ENCODE measurements at regions not wholly inside any gene's neighbourhood (a gene's known extent, or its start where the extent isn't known, plus 50 kb on each side); places are given as distances from the start of the nearest gene placed in this dataset.

GRCh38 chr10:128602183-128602582 is 476.0 kb upstream of the MKI67 start:
- Mint-ChIP-seq H3K9me3 (peaks cover 6% of the 10 kb centered on the region), H3K4me1 (no peaks in the 10 kb centered on the region), H3K36me3 (ENCODE audit: low read depth) (no peaks in the 10 kb centered on the region), H3K4me3 (no peak overlapping the region), H3K27ac (ENCODE audit: unreplicated experiment) (no peak overlapping the region), H3K27me3 (ENCODE audit: low read depth) (no peaks in the 10 kb centered on the region)
- TF ChIP-seq, protein P1, sequence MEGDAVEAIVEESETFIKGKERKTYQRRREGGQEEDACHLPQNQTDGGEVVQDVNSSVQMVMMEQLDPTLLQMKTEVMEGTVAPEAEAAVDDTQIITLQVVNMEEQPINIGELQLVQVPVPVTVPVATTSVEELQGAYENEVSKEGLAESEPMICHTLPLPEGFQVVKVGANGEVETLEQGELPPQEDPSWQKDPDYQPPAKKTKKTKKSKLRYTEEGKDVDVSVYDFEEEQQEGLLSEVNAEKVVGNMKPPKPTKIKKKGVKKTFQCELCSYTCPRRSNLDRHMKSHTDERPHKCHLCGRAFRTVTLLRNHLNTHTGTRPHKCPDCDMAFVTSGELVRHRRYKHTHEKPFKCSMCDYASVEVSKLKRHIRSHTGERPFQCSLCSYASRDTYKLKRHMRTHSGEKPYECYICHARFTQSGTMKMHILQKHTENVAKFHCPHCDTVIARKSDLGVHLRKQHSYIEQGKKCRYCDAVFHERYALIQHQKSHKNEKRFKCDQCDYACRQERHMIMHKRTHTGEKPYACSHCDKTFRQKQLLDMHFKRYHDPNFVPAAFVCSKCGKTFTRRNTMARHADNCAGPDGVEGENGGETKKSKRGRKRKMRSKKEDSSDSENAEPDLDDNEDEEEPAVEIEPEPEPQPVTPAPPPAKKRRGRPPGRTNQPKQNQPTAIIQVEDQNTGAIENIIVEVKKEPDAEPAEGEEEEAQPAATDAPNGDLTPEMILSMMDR (conservative IDR thresholded peaks at IDR 0.05) = no peak
- DNase-seq (ENCODE audit: low read depth, low spot score) = no peak

DNA sequence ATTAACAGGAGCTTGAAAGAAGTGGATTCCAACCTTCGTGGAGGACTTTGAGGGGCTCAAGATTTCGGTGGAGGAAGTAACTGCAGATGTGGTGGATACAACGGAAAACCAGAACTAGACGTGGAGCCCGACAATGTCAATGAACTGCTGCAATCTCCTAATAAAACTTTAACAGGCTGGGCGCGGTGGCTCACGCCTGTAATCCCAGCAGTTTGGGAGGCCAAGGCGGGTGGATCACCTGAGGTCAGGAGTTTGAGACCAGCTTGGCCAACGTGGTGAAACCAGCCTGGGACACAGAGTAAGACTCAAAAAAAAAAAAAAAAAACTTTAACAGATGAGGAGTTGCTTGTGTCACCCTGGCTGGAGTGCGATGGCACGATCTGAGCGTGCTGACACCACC is 477.8 kb upstream of the MKI67 start:
- DNase-seq (ENCODE audit: low read depth, low spot score) = no peak
- Mint-ChIP-seq H3K27me3 (ENCODE audit: low read depth) (no peaks in the 10 kb centered on the region), H3K4me3 (no peak overlapping the region), H3K27ac (ENCODE audit: unreplicated experiment) (no peak overlapping the region), H3K9me3 (peaks cover 6% of the 10 kb centered on the region), H3K36me3 (ENCODE audit: low read depth) (no peaks in the 10 kb centered on the region), H3K4me1 (no peaks in the 10 kb centered on the region)
- TF ChIP-seq, protein P1 (conservative IDR thresholded peaks at IDR 0.05) = no peak

GRCh38 chr10:128605180-128605579 is 479.0 kb upstream of the MKI67 start:
- Mint-ChIP-seq H3K36me3 (ENCODE audit: low read depth) (no peaks in the 10 kb centered on the region), H3K9me3 (peaks cover 6% of the 10 kb centered on the region), H3K4me1 (no peaks in the 10 kb centered on the region), H3K4me3 (no peak overlapping the region), H3K27me3 (ENCODE audit: low read depth) (no peaks in the 10 kb centered on the region), H3K27ac (ENCODE audit: unreplicated experiment) (no peak overlapping the region)
- TF ChIP-seq, protein P1 (conservative IDR thresholded peaks at IDR 0.05) = no peak
- DNase-seq (ENCODE audit: low read depth, low spot score) = no peak

- Mint-ChIP-seq H3K27me3 (ENCODE audit: low read depth) (no peaks in the 10 kb centered on the region), H3K36me3 (ENCODE audit: low read depth) (no peaks in the 10 kb centered on the region), H3K4me3 (no peak overlapping the region), H3K9me3 (peaks cover 6% of the 10 kb centered on the region), H3K4me1 (no peaks in the 10 kb centered on the region), H3K27ac (ENCODE audit: unreplicated experiment) (no peak overlapping the region)
- DNase-seq (ENCODE audit: low read depth, low spot score) = no peak
- TF ChIP-seq, protein P1 (conservative IDR thresholded peaks at IDR 0.05) = no peak
Measured at GRCh38 chr10:128606055-128606454, 479.8 kb upstream of the MKI67 start.

- no peak for DNase-seq (ENCODE audit: low read depth, low spot score)
- H3K9me3 Mint-ChIP-seq = peaks cover 1% of the 10 kb centered on the region
- H3K4me1 Mint-ChIP-seq = no peaks in the 10 kb centered on the region
- no peaks in the 10 kb centered on the region for H3K27me3 Mint-ChIP-seq (ENCODE audit: low read depth)
- H3K4me3 Mint-ChIP-seq = no peak overlapping the region
- H3K36me3 Mint-ChIP-seq (ENCODE audit: low read depth) = no peaks in the 10 kb centered on the region
- TF ChIP-seq, protein P1 (conservative IDR thresholded peaks at IDR 0.05) = no peak
- no peak overlapping the region for H3K27ac Mint-ChIP-seq (ENCODE audit: unreplicated experiment)
Measured at GRCh38 chr10:128608791-128609190, 482.6 kb upstream of the MKI67 start.

GRCh38 chr10:128609460-128609859 is 483.2 kb upstream of the MKI67 start:
- H3K4me1 Mint-ChIP-seq = no peaks in the 10 kb centered on the region
- no peak overlapping the region for H3K27ac Mint-ChIP-seq (ENCODE audit: unreplicated experiment)
- H3K36me3 Mint-ChIP-seq (ENCODE audit: low read depth) = no peaks in the 10 kb centered on the region
- no peaks in the 10 kb centered on the region for H3K9me3 Mint-ChIP-seq
- no peak overlapping the region for H3K4me3 Mint-ChIP-seq
- no peak for DNase-seq (ENCODE audit: low read depth, low spot score)
- TF ChIP-seq, protein P1 (conservative IDR thresholded peaks at IDR 0.05) = no peak
- H3K27me3 Mint-ChIP-seq (ENCODE audit: low read depth) = no peaks in the 10 kb centered on the region

All from neural crest cell (in vitro differentiated cells).